ENCODE measurements at regions not wholly inside any gene's neighbourhood (a gene's known extent, or its start where the extent isn't known, plus 50 kb on each side); places are given as distances from the start of the nearest gene placed in this dataset.

- H3K9ac ChIP-seq (ENCODE audit: low read depth in 1 of 2, low read length in 2 of 2) = no peak overlapping the region
- H3K9me3 ChIP-seq (ENCODE audit: control insufficient read depth in 4 of 4, low read length in 3 of 4) = no peaks in the 10 kb centered on the region
- H3K36me3 ChIP-seq (ENCODE audit: control insufficient read depth in 4 of 4, insufficient read depth in 3 of 4, low read depth in 1 of 4, low read length in 3 of 4) = no peaks in the 10 kb centered on the region
- H3K27me3 ChIP-seq (ENCODE audit: control insufficient read depth in 4 of 4, insufficient read depth in 4 of 4, low read length in 3 of 4) = no peaks in the 10 kb centered on the region
- DNase-seq (ENCODE audit: low spot score) = no peak
- no peak overlapping the region for H3K4me3 ChIP-seq (ENCODE audit: low read depth in 1 of 3, low read length in 3 of 3)
- no peak overlapping the region for H3K27ac ChIP-seq (ENCODE audit: low read depth in 1 of 2, low read length in 2 of 2)
- 95% methylated on average over 2 of the region's 2 CpGs for WGBS
- no peaks in the 10 kb centered on the region for H3K4me1 ChIP-seq (ENCODE audit: control insufficient read depth in 4 of 4, insufficient read depth in 4 of 4, low read length in 3 of 4)
- TF ChIP-seq FOXA1 (IDR thresholded peaks at IDR 0.05) = no peak
- TF ChIP-seq JUND (IDR thresholded peaks at IDR 0.05) = no peak
- no peak for TF ChIP-seq HNF4G (IDR thresholded peaks at IDR 0.05)
- TF ChIP-seq GABPA (IDR thresholded peaks at IDR 0.05 in 1 of 2, conservative IDR thresholded peaks at IDR 0.05 in 1 of 2) = no peak
- no peak for TF ChIP-seq TAF1 (conservative IDR thresholded peaks at IDR 0.05)
- TF ChIP-seq, protein P1, sequence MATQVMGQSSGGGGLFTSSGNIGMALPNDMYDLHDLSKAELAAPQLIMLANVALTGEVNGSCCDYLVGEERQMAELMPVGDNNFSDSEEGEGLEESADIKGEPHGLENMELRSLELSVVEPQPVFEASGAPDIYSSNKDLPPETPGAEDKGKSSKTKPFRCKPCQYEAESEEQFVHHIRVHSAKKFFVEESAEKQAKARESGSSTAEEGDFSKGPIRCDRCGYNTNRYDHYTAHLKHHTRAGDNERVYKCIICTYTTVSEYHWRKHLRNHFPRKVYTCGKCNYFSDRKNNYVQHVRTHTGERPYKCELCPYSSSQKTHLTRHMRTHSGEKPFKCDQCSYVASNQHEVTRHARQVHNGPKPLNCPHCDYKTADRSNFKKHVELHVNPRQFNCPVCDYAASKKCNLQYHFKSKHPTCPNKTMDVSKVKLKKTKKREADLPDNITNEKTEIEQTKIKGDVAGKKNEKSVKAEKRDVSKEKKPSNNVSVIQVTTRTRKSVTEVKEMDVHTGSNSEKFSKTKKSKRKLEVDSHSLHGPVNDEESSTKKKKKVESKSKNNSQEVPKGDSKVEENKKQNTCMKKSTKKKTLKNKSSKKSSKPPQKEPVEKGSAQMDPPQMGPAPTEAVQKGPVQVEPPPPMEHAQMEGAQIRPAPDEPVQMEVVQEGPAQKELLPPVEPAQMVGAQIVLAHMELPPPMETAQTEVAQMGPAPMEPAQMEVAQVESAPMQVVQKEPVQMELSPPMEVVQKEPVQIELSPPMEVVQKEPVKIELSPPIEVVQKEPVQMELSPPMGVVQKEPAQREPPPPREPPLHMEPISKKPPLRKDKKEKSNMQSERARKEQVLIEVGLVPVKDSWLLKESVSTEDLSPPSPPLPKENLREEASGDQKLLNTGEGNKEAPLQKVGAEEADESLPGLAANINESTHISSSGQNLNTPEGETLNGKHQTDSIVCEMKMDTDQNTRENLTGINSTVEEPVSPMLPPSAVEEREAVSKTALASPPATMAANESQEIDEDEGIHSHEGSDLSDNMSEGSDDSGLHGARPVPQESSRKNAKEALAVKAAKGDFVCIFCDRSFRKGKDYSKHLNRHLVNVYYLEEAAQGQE (IDR thresholded peaks at IDR 0.05) = no peak
- TF ChIP-seq RAD21 (IDR thresholded peaks at IDR 0.05) = no peak
- no peak for TF ChIP-seq SP1 (IDR thresholded peaks at IDR 0.05)
- TF ChIP-seq, protein P2, sequence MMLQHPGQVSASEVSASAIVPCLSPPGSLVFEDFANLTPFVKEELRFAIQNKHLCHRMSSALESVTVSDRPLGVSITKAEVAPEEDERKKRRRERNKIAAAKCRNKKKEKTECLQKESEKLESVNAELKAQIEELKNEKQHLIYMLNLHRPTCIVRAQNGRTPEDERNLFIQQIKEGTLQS (IDR thresholded peaks at IDR 0.05) = no peak
- TF ChIP-seq EGR1 (IDR thresholded peaks at IDR 0.05; ENCODE audit: low read depth in 2 of 2) = no peak
Measured at GRCh38 chr4:130309221-130309620, 1213.3 kb downstream of the C4orf33 start.

DNA sequence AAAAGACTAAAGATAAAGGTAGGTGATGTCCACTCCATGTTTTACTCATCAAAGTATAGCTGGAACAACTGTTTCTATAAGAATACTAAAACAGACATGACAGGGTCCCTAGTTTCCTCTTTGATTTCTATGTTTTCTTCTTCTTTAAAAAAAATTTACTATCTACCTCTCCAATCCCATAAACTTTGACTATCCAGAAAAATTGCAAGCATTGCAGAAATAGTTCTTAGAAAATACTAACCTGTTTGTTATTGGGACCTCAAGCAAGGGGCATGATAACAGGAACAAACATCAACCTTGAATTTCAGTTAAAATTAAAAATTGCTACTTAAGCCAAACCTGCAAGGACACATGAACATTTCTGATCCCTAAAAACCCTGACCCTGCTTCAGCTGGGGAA lies 1226.5 kb downstream of the C4orf33 start:
- no peak for DNase-seq (ENCODE audit: low spot score)
- Histone ChIP-seq H3K9me3 (ENCODE audit: control insufficient read depth in 4 of 4, low read length in 3 of 4) (no peaks in the 10 kb centered on the region), H3K27me3 (ENCODE audit: control insufficient read depth in 4 of 4, insufficient read depth in 4 of 4, low read length in 3 of 4) (no peaks in the 10 kb centered on the region), H3K4me1 (ENCODE audit: control insufficient read depth in 4 of 4, insufficient read depth in 4 of 4, low read length in 3 of 4) (peaks cover 0 to 9% (median 1%) of the 10 kb centered on the region in 4 donors), H3K4me3 (ENCODE audit: low read depth in 1 of 3, low read length in 3 of 3) (no peak overlapping the region), H3K36me3 (ENCODE audit: control insufficient read depth in 4 of 4, insufficient read depth in 3 of 4, low read depth in 1 of 4, low read length in 3 of 4) (no peaks in the 10 kb centered on the region), H3K9ac (ENCODE audit: low read depth in 1 of 2, low read length in 2 of 2) (no peak overlapping the region), H3K27ac (ENCODE audit: low read depth in 1 of 2, low read length in 2 of 2) (no peak overlapping the region)
- no peak for TF ChIP-seq JUND (IDR thresholded peaks at IDR 0.05)
- TF ChIP-seq, protein P3, sequence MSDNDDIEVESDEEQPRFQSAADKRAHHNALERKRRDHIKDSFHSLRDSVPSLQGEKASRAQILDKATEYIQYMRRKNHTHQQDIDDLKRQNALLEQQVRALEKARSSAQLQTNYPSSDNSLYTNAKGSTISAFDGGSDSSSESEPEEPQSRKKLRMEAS (IDR thresholded peaks at IDR 0.05) = no peak
- TF ChIP-seq NR2F2 (IDR thresholded peaks at IDR 0.05) = no peak
- TF ChIP-seq, protein P1 (IDR thresholded peaks at IDR 0.05) = no peak
- TF ChIP-seq FOXA2 (IDR thresholded peaks at IDR 0.05) = no peak
- no peak for TF ChIP-seq ZBTB33 (IDR thresholded peaks at IDR 0.05)
- no peak for TF ChIP-seq FOXA1 (IDR thresholded peaks at IDR 0.05)
- no peak for TF ChIP-seq RXRA (IDR thresholded peaks at IDR 0.05)
